Adrenal gland (tissue), 9 donors: ENCODE measurements at regions not wholly inside any gene's neighbourhood (a gene's known extent, or its start where the extent isn't known, plus 50 kb on each side); places are given as distances from the start of the nearest gene placed in this dataset.

Experiments
- DNase-seq, 7 donors: peaks; one replicate each; pipeline ENCODE4 v3.0.0-alpha.2; 2019 to 2020
- H3K27ac ChIP-seq, 5 donors: fragments of 200-600 bp; sonication (generic) in 4 of 5; 1 replicate in 3 of 5; 2 replicates in 2 of 5; pipeline versions ENCODE4 v1.5.1 to v1.8.0; 2016 to 2020; ENCODE audit warnings: mild to moderate bottlenecking in 1 of 5
- H3K27me3 ChIP-seq: fragments of 200-600 bp; 2 replicates; pipeline ENCODE4 v1.8.0; 2021
- H3K36me3 ChIP-seq, 2 donors: fragments of 200-600 bp; replicated peaks in 1 of 2; 1 replicate in 1 of 2; 2 replicates in 1 of 2; pipeline versions ENCODE4 v1.5.1 to v1.8.0; 2018 to 2022
- H3K4me1 ChIP-seq, 2 donors: fragments of 200-600 bp; replicated peaks in 1 of 2; 1 replicate in 1 of 2; 2 replicates in 1 of 2; pipeline versions ENCODE4 v1.5.1 to v1.8.0; 2018 to 2021
- H3K4me3 ChIP-seq, 4 donors: fragments of 200-600 bp; sonication (generic) in 3 of 4; one replicate each; pipeline ENCODE4 v1.5.1; 2016 to 2018
- H3K9me3 ChIP-seq, 3 donors: fragments of 200-600 bp; sonication (generic) in 1 of 3; replicated peaks in 1 of 3; 1 replicate in 2 of 3; 2 replicates in 1 of 3; pipeline versions ENCODE4 v1.5.1 to v1.8.0; 2016 to 2021
- CTCF ChIP-seq, 6 experiments: fragments of 450-650 bp in 4 of 6; fragments of 200-600 bp in 2 of 6; sonication (generic) in 1 of 6; IDR thresholded peaks; 1 replicate in 5 of 6; 2 replicates in 1 of 6; pipeline versions ENCODE4 v1.5.1 to v1.8.0; 2016 to 2021; ENCODE audit warnings: antibody characterized with exemption in 6 of 6, mild to moderate bottlenecking in 2 of 6, moderate library complexity in 1 of 6
- POLR2A ChIP-seq, 2 donors: fragments of 450-650 bp; IDR thresholded peaks; one replicate each; pipeline ENCODE4 v1.6.1; 2017; ENCODE audit warnings: antibody characterized with exemption in 2 of 2, mild to moderate bottlenecking in 2 of 2, moderate library complexity in 1 of 2
- WGBS, 4 donors: extraction: QIAGEN DNeasy Blood & Tissue Kit in 2 of 4; methylation state at CpG; one replicate each; pipeline versions ENCODE4 v1.1.5 to v1.1.7; 2013 to 2017; 5-methylcytosine and 5-hydroxymethylcytosine counted together
- intact Hi-C, 2 donors: fragments of 100-400 bp; cut with DNase I; formaldehyde crosslinking; loops; one replicate each; pipeline versions ENCODE4 v1.14.1 to v1.15.0; 2022 to 2023
- donor health status: healthy with polysubstance abuse.
- donor health status: Bipolar disorder and iron deficiency.
- donor health status: DM: yes; HTN: yes; CAD: no.
- donor health status: DM: no; HTN: no; CAD: no.
- donor health status: DM: no; HTN: no; CAD: no.

DNA sequence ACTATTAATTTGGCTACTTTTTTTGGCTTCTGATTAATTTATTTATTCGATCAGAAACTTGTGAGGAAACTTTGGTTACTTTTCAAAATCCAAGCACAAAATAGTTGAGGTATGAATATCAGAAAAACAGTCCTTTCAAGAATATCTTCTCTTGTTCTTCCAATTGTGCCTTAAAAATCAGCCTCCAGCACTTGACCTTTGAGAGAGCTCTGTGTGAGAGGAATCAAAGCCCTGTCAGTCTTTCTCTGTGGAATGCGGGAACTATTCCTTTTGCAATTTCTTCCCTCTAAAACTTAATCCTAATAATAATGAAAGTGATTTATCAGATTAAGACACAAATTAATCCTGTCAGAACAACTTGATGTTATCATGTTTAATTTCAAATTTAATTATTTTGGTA lies 185.9 kb downstream of the ABHD5 start:
- H3K36me3 ChIP-seq, result no peaks in the 10 kb centered on the region
- intact Hi-C loops, result no loop called here
- H3K4me3 ChIP-seq, result no peak overlapping the region
- TF ChIP-seq CTCF (IDR thresholded peaks at IDR 0.05) (no peak), POLR2A (IDR thresholded peaks at IDR 0.05) (no peak)
- WGBS, 4 donors, result 78 to 86% (median 79%) methylated on average over 2 of the region's 2 CpGs
- H3K4me1 ChIP-seq, result no peaks in the 10 kb centered on the region
- H3K27me3 ChIP-seq, result no peaks in the 10 kb centered on the region
- no peaks in the 10 kb centered on the region for H3K9me3 ChIP-seq
- H3K27ac ChIP-seq, result no peak overlapping the region
- DNase-seq, result no peak

DNA sequence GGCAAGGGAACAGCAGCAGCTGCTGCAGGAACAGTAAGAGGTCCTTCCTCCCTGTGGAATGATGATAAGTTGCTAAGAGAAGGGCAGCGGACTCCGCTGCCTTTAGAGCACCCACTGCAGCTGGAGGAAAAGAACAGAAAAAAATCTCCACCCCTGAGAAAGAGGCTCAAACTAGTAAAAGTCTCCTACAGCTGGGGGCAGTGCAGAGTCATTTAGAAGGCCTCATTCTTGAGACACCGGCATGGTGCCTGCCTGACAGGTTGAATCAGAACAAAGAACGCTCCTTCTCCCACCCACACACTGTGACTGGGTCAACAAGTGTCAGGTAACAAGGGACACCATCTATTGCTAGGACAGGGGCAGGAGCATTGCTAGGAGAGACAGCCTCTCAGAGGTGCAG lies 188.4 kb downstream of the ABHD5 start:
- DNase-seq, result peak in 1 of 7 donors; percentile 37

DNA sequence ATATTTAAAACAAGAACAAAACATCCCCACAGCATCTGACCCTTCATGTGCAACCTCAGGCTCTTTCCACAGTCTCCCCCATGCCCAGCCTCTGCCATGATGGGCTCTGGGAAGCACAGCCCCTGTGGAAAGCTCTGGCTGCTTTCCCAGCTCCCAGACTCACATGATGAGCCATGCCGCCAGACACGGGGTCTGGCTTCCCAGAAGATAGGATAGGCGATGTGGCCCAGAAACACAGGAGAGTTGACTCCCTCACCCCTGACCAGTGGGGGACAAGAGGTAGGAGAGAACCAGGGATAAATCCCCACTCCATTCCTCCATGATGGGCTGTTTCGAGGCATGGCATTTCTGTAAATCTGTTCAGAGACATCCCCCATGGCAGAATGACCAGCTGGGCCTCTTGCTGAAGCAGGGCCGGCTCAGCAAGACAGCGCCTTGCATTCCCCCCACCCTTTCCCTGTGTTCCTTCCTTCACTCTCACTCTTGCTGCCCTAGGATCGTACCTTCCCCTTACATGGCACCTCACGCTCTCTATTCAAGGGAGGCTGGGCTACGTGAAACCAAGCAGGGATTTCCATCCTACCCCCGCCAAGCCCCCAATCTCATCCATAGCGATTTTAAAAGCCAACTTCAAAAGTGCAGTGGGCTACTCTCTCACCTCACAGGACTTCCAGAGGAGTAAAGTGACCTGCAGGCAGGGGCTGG lies 192.4 kb downstream of the ABHD5 start:
- Histone ChIP-seq H3K4me1 (no peaks in the 10 kb centered on the region), H3K9me3 (no peaks in the 10 kb centered on the region), H3K27ac (no peak overlapping the region), H3K27me3 (no peaks in the 10 kb centered on the region), H3K36me3 (no peaks in the 10 kb centered on the region), H3K4me3 (no peak overlapping the region)
- 88 to 94% (median 91%) methylated on average over 11 of the region's 11 CpGs for WGBS, 4 donors
- TF ChIP-seq CTCF (IDR thresholded peaks at IDR 0.05) (no peak), POLR2A (IDR thresholded peaks at IDR 0.05) (no peak)
- no peak for DNase-seq
- intact Hi-C loops, result no loop called here

More for the DNA sequence above, 188.4 kb downstream of the ABHD5 start:
- H3K27ac ChIP-seq, result no peak overlapping the region
- H3K4me1 ChIP-seq, result no peaks in the 10 kb centered on the region
- no peak overlapping the region for H3K4me3 ChIP-seq
- TF ChIP-seq POLR2A (IDR thresholded peaks at IDR 0.05) (no peak), CTCF (IDR thresholded peaks at IDR 0.05) (no peak)
- H3K36me3 ChIP-seq, result no peaks in the 10 kb centered on the region
- H3K9me3 ChIP-seq, result no peaks in the 10 kb centered on the region
- intact Hi-C loops, result no loop called here
- WGBS, 4 donors, result 22 to 48% (median 32%) methylated on average over 4 of the region's 4 CpGs
- H3K27me3 ChIP-seq, result no peaks in the 10 kb centered on the region

DNA sequence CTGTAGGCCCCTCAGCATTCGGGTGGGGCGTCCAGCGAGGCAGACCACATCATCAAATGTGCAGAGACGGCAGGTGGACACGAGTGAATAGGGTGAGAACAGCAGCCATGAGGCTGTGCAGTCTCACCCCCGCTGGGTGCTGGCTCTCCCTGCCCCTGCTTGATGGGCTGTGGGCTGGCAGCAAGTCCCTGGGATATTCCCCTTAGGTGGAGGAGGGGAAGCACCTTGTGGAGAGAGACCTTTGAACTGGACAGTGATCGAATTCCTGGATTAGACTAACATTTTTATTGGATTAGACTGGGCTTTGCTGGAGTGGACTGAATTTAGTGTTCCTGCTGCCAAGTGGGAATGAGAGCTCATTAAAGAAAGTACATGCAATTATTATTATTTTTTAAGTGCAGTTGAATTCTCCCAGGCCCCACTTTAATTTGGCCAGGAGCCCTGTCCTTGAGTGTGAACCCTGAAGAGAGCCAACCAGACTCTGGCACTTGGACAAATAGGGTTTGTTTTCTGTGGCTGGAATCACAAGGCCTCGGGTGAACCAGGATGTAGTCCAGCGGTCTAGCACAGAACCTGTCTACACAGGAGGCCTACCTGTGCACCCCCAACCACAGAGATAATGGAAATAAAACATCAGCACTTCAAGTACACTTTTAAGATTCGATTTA lies 193.1 kb downstream of the ABHD5 start:
- intact Hi-C loops, result no loop called here
- peak in 3 of 7 donors; percentile 18 to 34 (median 28) for DNase-seq
- TF ChIP-seq CTCF (IDR thresholded peaks at IDR 0.05) (no peak), POLR2A (IDR thresholded peaks at IDR 0.05) (no peak)
- no peaks in the 10 kb centered on the region for H3K36me3 ChIP-seq
- no peaks in the 10 kb centered on the region for H3K4me1 ChIP-seq
- H3K9me3 ChIP-seq, result no peaks in the 10 kb centered on the region
- no peak overlapping the region for H3K27ac ChIP-seq
- WGBS, 4 donors, result 66 to 74% (median 70%) methylated on average over 6 to 10 of the region's 10 CpGs
- no peaks in the 10 kb centered on the region for H3K27me3 ChIP-seq
- no peak overlapping the region for H3K4me3 ChIP-seq
